HCT116 (cell line): ENCODE measurements at regions not wholly inside any gene's neighbourhood (a gene's known extent, or its start where the extent isn't known, plus 50 kb on each side); places are given as distances from the start of the nearest gene placed in this dataset.

Experiments
- ATAC-seq: fragments of 200-7000 bp; cut with Tn5 transposase; 2 replicates; pipeline ENCODE4 v1.9.1; 2020; ENCODE audit warnings: mild to moderate bottlenecking, moderate library complexity
- BruUV-seq: library from RNA; stranded (reverse); fragments of 400-500 nt; replicated peaks from 2 replicates; lab custom pipeline; 2021; lab: Mats Ljungman, UMichigan
- CTCF ChIA-PET: fragments of 300-600 bp; sonication (Branson Sonifier 250); formaldehyde crosslinking; loops from one replicate; lab custom pipeline; 2021; ENCODE audit warnings: antibody characterized with exemption; lab: Charles Lee
- POLR2A ChIA-PET: fragments of 300-600, 350-600 bp; sonication (Branson Sonifier 250); formaldehyde crosslinking; loops from one replicate; lab custom pipeline; 2021; ENCODE audit warnings: antibody characterized with exemption; lab: Charles Lee
- RAD21 ChIA-PET, 2 experiments: fragments of 300-600 bp; sonication (Branson Sonifier 250); formaldehyde crosslinking; loops; one replicate each; lab custom pipeline; 2023; ENCODE audit warnings: low total read pairs in 2 of 2; ENCODE audit not compliant: uncharacterized antibody in 2 of 2, unreplicated experiment in 2 of 2, low non-redundant PET in 1 of 2; lab: Charles Lee
- DNase-seq: peaks from one replicate; pipeline ENCODE4 v3.0.0-alpha.2; 2010; ENCODE audit warnings: low read depth, low spot score
- H2AFZ ChIP-seq: fragments of 200-600 bp; shearing (Covaris generic), sonication (generic); 2 replicates; pipeline ENCODE4 v1.6.1; 2017; ENCODE audit warnings: low read depth, mixed run types, mixed read lengths, antibody characterized with exemption, low read length; ENCODE audit not compliant: poor library complexity, severe bottlenecking
- H3K27ac ChIP-seq: 2 replicates; pipeline ENCODE4 v1.5.1; 2012; ENCODE audit warnings: low read depth, low read length
- H3K27me3 ChIP-seq: fragments of 200-600 bp; sonication (generic); 2 replicates; pipeline ENCODE4 v1.6.1; 2016; ENCODE audit warnings: mixed run types, low read length, mixed read lengths; ENCODE audit not compliant: insufficient read depth
- H3K36me3 ChIP-seq, 2 experiments: fragments of 200-500 bp in 1 of 2; fragments of 200-600 bp in 1 of 2; sonication (Bioruptor generic) in 1 of 2; sonication (generic) in 1 of 2; 2 replicates each; pipeline versions ENCODE4 v1.5.1 to v1.6.1; 2014 to 2016; ENCODE audit warnings: low read length in 2 of 2, inconsistent platforms in 1 of 2, mixed read lengths in 1 of 2, mixed run types in 1 of 2; ENCODE audit not compliant: insufficient read depth in 2 of 2, control insufficient read depth in 1 of 2
- H3K4me1 ChIP-seq, 2 experiments: fragments of 200-600 bp in 1 of 2; sonication (generic) in 1 of 2; 2 replicates each; pipeline versions ENCODE4 v1.5.1 to v1.6.1; 2012 to 2017; ENCODE audit warnings: low read length in 2 of 2, inconsistent platforms in 1 of 2, mild to moderate bottlenecking in 1 of 2, mixed read lengths in 1 of 2, mixed run types in 1 of 2, moderate library complexity in 1 of 2; ENCODE audit not compliant: insufficient read depth in 2 of 2, control insufficient read depth in 1 of 2
- H3K4me2 ChIP-seq: fragments of 200-600 bp; sonication (generic); 2 replicates; pipeline ENCODE4 v1.6.1; 2017; ENCODE audit warnings: mixed run types, low read length, mixed read lengths
- H3K4me3 ChIP-seq, 2 experiments: fragments of 200-600 bp in 1 of 2; sonication (generic) in 1 of 2; replicated peaks in 1 of 2; 2 replicates each; pipeline ENCODE4 v1.5.1; 2011 to 2016; ENCODE audit warnings: low read length in 2 of 2, control low read depth in 1 of 2, low read depth in 1 of 2, mild to moderate bottlenecking in 1 of 2, mixed read lengths in 1 of 2, mixed run types in 1 of 2
- H3K79me2 ChIP-seq: fragments of 200-600 bp; sonication (generic); 2 replicates; pipeline ENCODE4 v1.6.1; 2017; ENCODE audit warnings: mild to moderate bottlenecking, mixed run types, low read length, moderate library complexity, mixed read lengths; ENCODE audit not compliant: insufficient read depth
- H3K9ac ChIP-seq: fragments of 200-600 bp; sonication (generic); 2 replicates; pipeline ENCODE4 v1.6.1; 2016; ENCODE audit warnings: low read length, mixed read lengths
- H3K9me2 ChIP-seq: fragments of 200-600 bp; sonication (generic), shearing (Covaris generic); 2 replicates; pipeline ENCODE4 v1.6.1; 2017; ENCODE audit warnings: mixed run types, mild to moderate bottlenecking, moderate library complexity; ENCODE audit not compliant: insufficient read depth
- H3K9me3 ChIP-seq, 2 experiments: fragments of 200-500 bp in 1 of 2; fragments of 200-600 bp in 1 of 2; sonication (Bioruptor generic) in 1 of 2; sonication (generic) in 1 of 2; 2 replicates each; pipeline ENCODE4 v1.6.1; 2014 to 2017; ENCODE audit warnings: low read length in 2 of 2, mixed read lengths in 2 of 2, inconsistent platforms in 1 of 2, low read depth in 1 of 2, mild to moderate bottlenecking in 1 of 2, mixed run types in 1 of 2, moderate library complexity in 1 of 2; ENCODE audit not compliant: control insufficient read depth in 1 of 2, insufficient read depth in 1 of 2
- H4K20me1 ChIP-seq: fragments of 200-600 bp; sonication (generic), shearing (Covaris generic); 2 replicates; pipeline ENCODE4 v1.6.1; 2017; ENCODE audit warnings: mixed run types, mild to moderate bottlenecking, moderate library complexity; ENCODE audit not compliant: insufficient read depth
- ATF3 ChIP-seq: IDR thresholded peaks from 2 replicates; pipeline ENCODE4 v1.6.1; 2012
- CEBPB ChIP-seq: IDR thresholded peaks from 2 replicates; pipeline ENCODE4 v1.6.1; 2012; ENCODE audit warnings: low read depth
- CTCF ChIP-seq, 3 experiments: fragments of 200-600 bp in 1 of 3; sonication (generic) in 1 of 3; IDR thresholded peaks in 2 of 3; conservative IDR thresholded peaks in 1 of 3; 2 replicates each; pipeline ENCODE4 v1.5.1; 2012 to 2017; ENCODE audit warnings: low read depth in 2 of 3, low read length in 2 of 3, antibody characterized with exemption in 1 of 3, borderline replicate concordance in 1 of 3, control low read depth in 1 of 3, mild to moderate bottlenecking in 1 of 3, mixed read lengths in 1 of 3, mixed run types in 1 of 3, moderate library complexity in 1 of 3; ENCODE audit not compliant: insufficient read depth in 1 of 3
- EGR1 ChIP-seq: IDR thresholded peaks from 2 replicates; pipeline ENCODE4 v1.6.1; 2012; ENCODE audit warnings: low read depth
- FOSL1 ChIP-seq: IDR thresholded peaks from 2 replicates; pipeline ENCODE4 v1.6.1; 2012; ENCODE audit warnings: low read depth
- JUND ChIP-seq: IDR thresholded peaks from 2 replicates; pipeline ENCODE4 v1.6.1; 2012
- MAX ChIP-seq: IDR thresholded peaks from 2 replicates; pipeline ENCODE4 v1.6.1; 2012
- POLR2A ChIP-seq: IDR thresholded peaks from 2 replicates; pipeline ENCODE4 v1.7.0; 2011; ENCODE audit warnings: borderline replicate concordance; ENCODE audit not compliant: insufficient read depth, insufficient read length; ENCODE audit errors: extremely low read depth
- POLR2AphosphoS5 ChIP-seq: IDR thresholded peaks from 2 replicates; pipeline ENCODE4 v1.6.1; 2011; ENCODE audit warnings: mild to moderate bottlenecking, low read depth, low read length, moderate library complexity
- RAD21 ChIP-seq: IDR thresholded peaks from 2 replicates; pipeline ENCODE4 v1.6.1; 2012; ENCODE audit warnings: low read depth, mild to moderate bottlenecking
- REST ChIP-seq: IDR thresholded peaks from 2 replicates; pipeline ENCODE4 v1.6.1; 2012; ENCODE audit warnings: low read depth
- SIN3A ChIP-seq: IDR thresholded peaks from 2 replicates; pipeline ENCODE4 v1.6.1; 2012; ENCODE audit warnings: low read depth
- SP1 ChIP-seq: IDR thresholded peaks from 2 replicates; pipeline ENCODE4 v1.6.1; 2012; ENCODE audit warnings: low read depth
- SRF ChIP-seq: IDR thresholded peaks from 2 replicates; pipeline ENCODE4 v1.6.1; 2012; ENCODE audit warnings: low read depth
- YY1 ChIP-seq: IDR thresholded peaks from 2 replicates; pipeline ENCODE4 v1.6.1; 2011; ENCODE audit warnings: low read length, low read depth, moderate library complexity, mild to moderate bottlenecking; ENCODE audit not compliant: insufficient replicate concordance; ENCODE audit errors: extremely low read depth
- ZBTB33 ChIP-seq: IDR thresholded peaks from 2 replicates; pipeline ENCODE4 v1.6.1; 2011; ENCODE audit warnings: mild to moderate bottlenecking, low read length, moderate library complexity; ENCODE audit not compliant: insufficient replicate concordance; ENCODE audit errors: extremely low read depth
- ZFX ChIP-seq: fragments of 450-650 bp; IDR thresholded peaks from 2 replicates; pipeline ENCODE4 v1.6.1; 2017
- intact Hi-C: fragments of 100-400 bp; cut with micrococcal nuclease; formaldehyde crosslinking; loops from 2 replicates; pipeline ENCODE4 v1.10.0; 2022

GRCh38 chr16:77589071-77589765 lies 133.1 kb upstream of the NUDT7 start:
- TF ChIP-seq RAD21 (no peak), FOSL1 (no peak), YY1 (no peak), JUND (no peak), SRF (no peak), EGR1 (no peak), ZFX (no peak), ATF3 (no peak), ZBTB33 (no peak), CEBPB (no peak), SIN3A (no peak), REST (no peak), CTCF (IDR thresholded peaks at IDR 0.05 in 2 of 3, conservative IDR thresholded peaks at IDR 0.05 in 1 of 3; ENCODE audit: borderline replicate concordance in 1 of 3, insufficient read depth in 1 of 3, low read depth in 2 of 3, low read length in 2 of 3) (no peak), POLR2A (no peak), MAX (no peak), POLR2AphosphoS5 (no peak), SP1 (no peak)
- no peaks in the 10 kb centered on the region for H3K9me3 ChIP-seq
- H3K79me2 ChIP-seq: no peaks in the 10 kb centered on the region
- RAD21 ChIA-PET: no interaction called here
- H3K9ac ChIP-seq: no peak overlapping the region
- no peak overlapping the region for H3K4me3 ChIP-seq
- 0 out of 2 replicates have a peak, but pooled peaks cover 4% of the 10 kb centered on the region for H3K27me3 ChIP-seq
- DNase-seq (no peak), ATAC-seq (no peak)
- no TSS peak for BruUV-seq
- intact Hi-C loops: no loop called here
- peaks cover 9 to 18% of the 10 kb centered on the region in 2 experiments for H3K4me1 ChIP-seq
- H4K20me1 ChIP-seq: no peaks in the 10 kb centered on the region
- H3K27ac ChIP-seq: no peak overlapping the region
- H3K36me3 ChIP-seq: no peaks in the 10 kb centered on the region
- H3K9me2 ChIP-seq: no peaks in the 10 kb centered on the region
- no peak overlapping the region for H3K4me2 ChIP-seq
- CTCF ChIA-PET: no interaction called here
- POLR2A ChIA-PET: no interaction called here
- no peak overlapping the region for H2AFZ ChIP-seq
